Cardiac fibroblast (primary cell): ENCODE measurements at regions not wholly inside any gene's neighbourhood (a gene's known extent, or its start where the extent isn't known, plus 50 kb on each side); places are given as distances from the start of the nearest gene placed in this dataset.
A peak's percentile ranks its signal among the peaks of the same experiment; 100 is the strongest.

Experiments
- DNase-seq, 2 donors: peaks; one replicate each; pipeline versions ENCODE4 v3.0.0 to v3.0.0-alpha.2; 2010; ENCODE audit warnings: low read depth in 2 of 2
- H3K4me3 ChIP-seq, 2 donors: replicated peaks in 1 of 2; 1 replicate in 1 of 2; 2 replicates in 1 of 2; pipeline ENCODE4 v1.5.1; 2011; ENCODE audit warnings: low read depth in 2 of 2, low read length in 2 of 2, mild to moderate bottlenecking in 2 of 2, moderate library complexity in 1 of 2
- CTCF ChIP-seq: IDR thresholded peaks from one replicate; pipeline ENCODE4 v1.5.1; 2011; ENCODE audit warnings: low read depth, mild to moderate bottlenecking, low read length, inconsistent platforms

GRCh38 chr1:219374046-219374566, 200.4 kb downstream of the LYPLAL1 start:
- no peak for DNase-seq
- H3K4me3 ChIP-seq, result no peak overlapping the region
- TF ChIP-seq CTCF, result no peak

- no peak for DNase-seq
- no peak overlapping the region for H3K4me3 ChIP-seq
- TF ChIP-seq CTCF, result no peak
Observed at GRCh38 chr1:219373616-219373935, 199.9 kb downstream of the LYPLAL1 start.

- peak in 1 of 2 donors; percentile 10 for DNase-seq
- H3K4me3 ChIP-seq, result no peak overlapping the region
- no peak for TF ChIP-seq CTCF
Observed at GRCh38 chr1:219372916-219373615, 199.4 kb downstream of the LYPLAL1 start.

GRCh38 chr1:219371471-219371870, 197.8 kb downstream of the LYPLAL1 start:
- no peak overlapping the region for H3K4me3 ChIP-seq
- no peak for TF ChIP-seq CTCF
- DNase-seq, result no peak

GRCh38 chr1:219367496-219367895, 193.8 kb downstream of the LYPLAL1 start:
- no peak for TF ChIP-seq CTCF
- no peak for DNase-seq
- no peak overlapping the region for H3K4me3 ChIP-seq

GRCh38 chr1:219365451-219365850, 191.8 kb downstream of the LYPLAL1 start:
- H3K4me3 ChIP-seq, result no peak overlapping the region
- TF ChIP-seq CTCF, result no peak
- no peak for DNase-seq

- no peak overlapping the region for H3K4me3 ChIP-seq
- no peak for DNase-seq
- no peak for TF ChIP-seq CTCF
Observed at GRCh38 chr1:219362702-219363101, 189.0 kb downstream of the LYPLAL1 start.
